HepG2 (cell line): ENCODE measurements at regions not wholly inside any gene's neighbourhood (a gene's known extent, or its start where the extent isn't known, plus 50 kb on each side); places are given as distances from the start of the nearest gene placed in this dataset.

Experiments used
- ATAC-seq: fragments of 200-7000 bp; cut with Tn5 transposase; 3 replicates; pipeline ENCODE4 v1.9.1; 2020; ENCODE audit warnings: mild to moderate bottlenecking, moderate library complexity
- BruUV-seq: library from RNA; stranded (reverse); fragments of 400-500 nt; replicated peaks from 2 replicates; lab custom pipeline; 2021; lab: Mats Ljungman, UMichigan
- CTCF ChIA-PET: fragments of 300-600 bp; formaldehyde crosslinking; extraction: SDS; loops from one replicate; lab custom pipeline; 2021; ENCODE audit warnings: low total read pairs, inconsistent platforms, low intra/inter-chr PET ratio; lab: Yijun Ruan, JAX
- POLR2A ChIA-PET: fragments of 350-600 bp; sonication (Branson Sonifier 250); formaldehyde crosslinking; loops from one replicate; lab custom pipeline; 2020; ENCODE audit warnings: antibody characterized with exemption, inconsistent platforms; lab: Yijun Ruan, JAX
- DNase-seq: peaks from one replicate; pipeline ENCODE4 v3.0.0-alpha.2; 2015; ENCODE audit warnings: low spot score
- FAIRE-seq: peaks from 3 replicates; lab custom pipeline; 2011; peaks lifted over from hg19 to GRCh38; lab: Jason Lieb, UNC
- H2AFZ ChIP-seq: one replicate; pipeline ENCODE4 v1.6.1; 2011; ENCODE audit warnings: low read length, inconsistent platforms
- H3K27ac ChIP-seq: fragments of 300-600 bp; 3 replicates; pipeline ENCODE4 v1.8.0; 2011; ENCODE audit warnings: mixed run types, mild to moderate bottlenecking, mixed read lengths, low read length, inconsistent platforms; ENCODE audit not compliant: insufficient read depth; ENCODE audit errors: extremely low read length
- H3K27me3 ChIP-seq, 2 experiments: fragments of 200-600 bp in 1 of 2; 2 replicates in 1 of 2; 3 replicates in 1 of 2; pipeline versions ENCODE4 v1.6.0 to v1.8.0; 2011; ENCODE audit warnings: low read length in 2 of 2, mild to moderate bottlenecking in 2 of 2, moderate library complexity in 2 of 2, inconsistent platforms in 1 of 2; ENCODE audit not compliant: insufficient read depth in 2 of 2, control insufficient read depth in 1 of 2
- H3K36me3 ChIP-seq, 2 experiments: fragments of 200-600 bp in 1 of 2; replicated peaks in 1 of 2; 2 replicates in 1 of 2; 3 replicates in 1 of 2; pipeline versions ENCODE4 v1.5.1 to v1.8.0; 2011; ENCODE audit warnings: low read length in 2 of 2, inconsistent platforms in 1 of 2; ENCODE audit not compliant: insufficient read depth in 2 of 2, control insufficient read depth in 1 of 2
- H3K4me1 ChIP-seq: 2 replicates; pipeline ENCODE4 v1.5.1; 2012; ENCODE audit warnings: low read length, inconsistent platforms; ENCODE audit not compliant: insufficient read depth
- H3K4me2 ChIP-seq: 2 replicates; pipeline ENCODE4 v1.6.0; 2011; ENCODE audit warnings: low read depth, low read length, inconsistent platforms
- H3K4me3 ChIP-seq, 3 experiments: fragments of 200-600 bp in 1 of 3; sonication (generic), shearing (Covaris generic) in 1 of 3; replicated peaks in 1 of 3; 2 replicates each; pipeline ENCODE4 v1.5.1; 2011 to 2016; ENCODE audit warnings: low read length in 3 of 3, inconsistent platforms in 2 of 3, low read depth in 2 of 3, mild to moderate bottlenecking in 2 of 3, control low read depth in 1 of 3, mixed read lengths in 1 of 3; ENCODE audit not compliant: insufficient read depth in 1 of 3
- H3K79me2 ChIP-seq: one replicate; pipeline ENCODE4 v1.6.1; 2011; ENCODE audit warnings: low read length, inconsistent platforms; ENCODE audit not compliant: insufficient read depth
- H3K9ac ChIP-seq: 2 replicates; pipeline ENCODE4 v1.6.0; 2011; ENCODE audit warnings: mild to moderate bottlenecking, low read depth, low read length, inconsistent platforms; ENCODE audit not compliant: insufficient read depth
- H3K9me3 ChIP-seq: 2 replicates; pipeline ENCODE4 v1.5.1; 2012; ENCODE audit warnings: mild to moderate bottlenecking, low read length
- H4K20me1 ChIP-seq: 2 replicates; pipeline ENCODE4 v1.6.0; 2011; ENCODE audit warnings: inconsistent platforms, mild to moderate bottlenecking, low read length, moderate library complexity; ENCODE audit not compliant: insufficient read depth
- ERF ChIP-seq: IDR thresholded peaks from 2 replicates; pipeline ENCODE4 v1.6.1; 2018; ENCODE audit warnings: missing biosample characterization, missing genetic modification reagents
- GPN1 ChIP-seq: sonication (generic); formaldehyde crosslinking; IDR thresholded peaks from 2 replicates; pipeline ENCODE4 v1.5.1; 2020; ENCODE audit warnings: missing genetic modification reagents, borderline replicate concordance
- GTF3A ChIP-seq: sonication (generic); formaldehyde crosslinking; conservative IDR thresholded peaks from 2 replicates; pipeline ENCODE4 v1.4.0; 2020; ENCODE audit warnings: mild to moderate bottlenecking, missing genetic modification reagents
- RXRA ChIP-seq: sonication (generic); formaldehyde crosslinking; IDR thresholded peaks from 2 replicates; pipeline ENCODE4 v1.5.1; 2020; ENCODE audit warnings: missing genetic modification reagents
- TARDBP ChIP-seq: sonication (generic); formaldehyde crosslinking; IDR thresholded peaks from 2 replicates; pipeline ENCODE4 v1.8.0; 2022; ENCODE audit warnings: mild to moderate bottlenecking, missing genetic modification reagents
- TBX2 ChIP-seq: sonication (generic); formaldehyde crosslinking; IDR thresholded peaks from 2 replicates; pipeline ENCODE4 v1.5.0; 2020; ENCODE audit warnings: missing genetic modification reagents, mild to moderate bottlenecking, borderline replicate concordance
- TMF1 ChIP-seq: sonication (generic); formaldehyde crosslinking; IDR thresholded peaks from 2 replicates; pipeline ENCODE4 v1.8.1; 2022; ENCODE audit warnings: low read depth, missing genetic modification reagents
- TOPORS ChIP-seq: sonication (generic); formaldehyde crosslinking; IDR thresholded peaks from 2 replicates; pipeline ENCODE4 v1.8.0; 2023; ENCODE audit warnings: mild to moderate bottlenecking, missing genetic modification reagents
- ZBTB20 ChIP-seq: sonication (generic); formaldehyde crosslinking; IDR thresholded peaks from 2 replicates; pipeline ENCODE4 v1.8.1; 2023; ENCODE audit warnings: missing genetic modification reagents, low read depth, mild to moderate bottlenecking, borderline replicate concordance
- ZBTB7A ChIP-seq: sonication (generic); formaldehyde crosslinking; IDR thresholded peaks from 2 replicates; pipeline ENCODE4 v1.8.0; 2022; ENCODE audit warnings: mild to moderate bottlenecking, missing genetic modification reagents
- ZNF382 ChIP-seq: sonication (generic); formaldehyde crosslinking; IDR thresholded peaks from 2 replicates; pipeline ENCODE4 v1.5.0; 2020; ENCODE audit warnings: missing genetic modification reagents, mild to moderate bottlenecking, borderline replicate concordance
- ZNF501 ChIP-seq: sonication (generic); formaldehyde crosslinking; IDR thresholded peaks from 2 replicates; pipeline ENCODE4 v1.5.1; 2020; ENCODE audit warnings: mild to moderate bottlenecking, moderate library complexity, missing genetic modification reagents
- ZNF746 ChIP-seq: sonication (generic); formaldehyde crosslinking; IDR thresholded peaks from 2 replicates; pipeline ENCODE4 v1.8.0; 2022; ENCODE audit warnings: mild to moderate bottlenecking, missing genetic modification reagents
- WGBS: methylation state at CpG from one replicate; pipeline ENCODE4 v1.1.6; 2017; ENCODE audit warnings: low lambda C conversion rate; 5-methylcytosine and 5-hydroxymethylcytosine counted together
- in situ Hi-C: cut with HindIII; loops from 2 replicates; pipeline ENCODE4 v1.10.0; 2017; ENCODE audit warnings: low pct_unique_long_range_greater_than_20kb; ENCODE audit not compliant: extremely low pct_ligation_motif_present
- intact Hi-C: fragments of 100-400 bp; cut with micrococcal nuclease; formaldehyde crosslinking; loops from one replicate; pipeline ENCODE4 v1.10.0; 2022; ENCODE audit not compliant: unreplicated experiment
- TF ChIP-seq, protein P1 (sequence below): sonication (generic); formaldehyde crosslinking; IDR thresholded peaks from 2 replicates; pipeline ENCODE4 v1.9.0; 2021; ENCODE audit warnings: missing genetic modification reagents, borderline replicate concordance
- TF ChIP-seq, protein P2 (sequence below): sonication (generic); formaldehyde crosslinking; IDR thresholded peaks from 2 replicates; pipeline ENCODE4 v1.8.1; 2022; ENCODE audit warnings: low read depth, mild to moderate bottlenecking, missing genetic modification reagents
- TF ChIP-seq, protein P3 (sequence below): sonication (generic); formaldehyde crosslinking; IDR thresholded peaks from 2 replicates; pipeline ENCODE4 v1.5.0; 2020; ENCODE audit warnings: mild to moderate bottlenecking, missing genetic modification reagents, moderate library complexity
- TF ChIP-seq, protein P4 (sequence below): sonication (generic); formaldehyde crosslinking; IDR thresholded peaks from 2 replicates; pipeline ENCODE4 v1.8.0; 2022; ENCODE audit warnings: missing genetic modification reagents, mild to moderate bottlenecking, inconsistent platforms, borderline replicate concordance

DNA sequence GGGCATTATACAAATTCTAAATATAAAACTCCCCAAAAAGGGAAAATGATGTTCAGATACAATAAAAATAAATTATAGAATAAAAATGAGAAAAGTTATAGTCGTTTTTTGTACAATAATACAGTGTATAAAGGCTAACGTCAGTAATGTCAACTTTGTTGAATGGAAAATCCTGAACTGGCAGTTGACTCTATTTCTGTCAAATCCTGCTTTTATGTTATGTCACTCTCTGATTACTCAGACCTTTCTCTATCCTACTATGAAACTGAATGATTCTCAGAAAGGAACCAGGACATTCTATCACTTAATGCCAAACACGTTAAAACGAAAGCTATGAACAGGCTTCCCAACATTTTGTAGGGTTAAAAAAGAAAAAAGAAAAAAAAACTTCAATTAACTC, 636.4 kb downstream of the USP25 start:
- Histone ChIP-seq H2AFZ (no peak overlapping the region), H4K20me1 (no peaks in the 10 kb centered on the region), H3K4me2 (no peak overlapping the region), H3K27me3 (no peaks in the 10 kb centered on the region; a peak in 1 of 5 replicates), H3K79me2 (no peaks in the 10 kb centered on the region), H3K4me1 (no peaks in the 10 kb centered on the region), H3K27ac (no peak overlapping the region), H3K36me3 (no peaks in the 10 kb centered on the region), H3K4me3 (no peak overlapping the region), H3K9ac (no peak overlapping the region), H3K9me3 (no peaks in the 10 kb centered on the region)
- FAIRE-seq = no peak
- POLR2A ChIA-PET = no interaction called here
- ATAC-seq = no peak
- WGBS = 0% methylated on average over 4 of the region's 4 CpGs
- TF ChIP-seq, protein P1, sequence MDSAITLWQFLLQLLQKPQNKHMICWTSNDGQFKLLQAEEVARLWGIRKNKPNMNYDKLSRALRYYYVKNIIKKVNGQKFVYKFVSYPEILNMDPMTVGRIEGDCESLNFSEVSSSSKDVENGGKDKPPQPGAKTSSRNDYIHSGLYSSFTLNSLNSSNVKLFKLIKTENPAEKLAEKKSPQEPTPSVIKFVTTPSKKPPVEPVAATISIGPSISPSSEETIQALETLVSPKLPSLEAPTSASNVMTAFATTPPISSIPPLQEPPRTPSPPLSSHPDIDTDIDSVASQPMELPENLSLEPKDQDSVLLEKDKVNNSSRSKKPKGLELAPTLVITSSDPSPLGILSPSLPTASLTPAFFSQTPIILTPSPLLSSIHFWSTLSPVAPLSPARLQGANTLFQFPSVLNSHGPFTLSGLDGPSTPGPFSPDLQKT = no peak
- no peak for TF ChIP-seq TARDBP (CRISPR knock-in tag)
- no peak for TF ChIP-seq TOPORS (CRISPR knock-in tag)
- no peak for TF ChIP-seq RXRA (CRISPR knock-in tag)
- TF ChIP-seq, protein P2, sequence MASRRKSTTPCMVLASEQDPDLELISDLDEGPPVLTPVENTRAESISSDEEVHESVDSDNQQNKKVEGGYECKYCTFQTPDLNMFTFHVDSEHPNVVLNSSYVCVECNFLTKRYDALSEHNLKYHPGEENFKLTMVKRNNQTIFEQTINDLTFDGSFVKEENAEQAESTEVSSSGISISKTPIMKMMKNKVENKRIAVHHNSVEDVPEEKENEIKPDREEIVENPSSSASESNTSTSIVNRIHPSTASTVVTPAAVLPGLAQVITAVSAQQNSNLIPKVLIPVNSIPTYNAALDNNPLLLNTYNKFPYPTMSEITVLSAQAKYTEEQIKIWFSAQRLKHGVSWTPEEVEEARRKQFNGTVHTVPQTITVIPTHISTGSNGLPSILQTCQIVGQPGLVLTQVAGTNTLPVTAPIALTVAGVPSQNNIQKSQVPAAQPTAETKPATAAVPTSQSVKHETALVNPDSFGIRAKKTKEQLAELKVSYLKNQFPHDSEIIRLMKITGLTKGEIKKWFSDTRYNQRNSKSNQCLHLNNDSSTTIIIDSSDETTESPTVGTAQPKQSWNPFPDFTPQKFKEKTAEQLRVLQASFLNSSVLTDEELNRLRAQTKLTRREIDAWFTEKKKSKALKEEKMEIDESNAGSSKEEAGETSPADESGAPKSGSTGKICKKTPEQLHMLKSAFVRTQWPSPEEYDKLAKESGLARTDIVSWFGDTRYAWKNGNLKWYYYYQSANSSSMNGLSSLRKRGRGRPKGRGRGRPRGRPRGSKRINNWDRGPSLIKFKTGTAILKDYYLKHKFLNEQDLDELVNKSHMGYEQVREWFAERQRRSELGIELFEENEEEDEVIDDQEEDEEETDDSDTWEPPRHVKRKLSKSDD (CRISPR knock-in tag) = no peak
- no peak for TF ChIP-seq ZBTB20
- TF ChIP-seq GPN1 (CRISPR knock-in tag) = no peak
- TF ChIP-seq TBX2 (CRISPR knock-in tag) = no peak
- TF ChIP-seq, protein P3, sequence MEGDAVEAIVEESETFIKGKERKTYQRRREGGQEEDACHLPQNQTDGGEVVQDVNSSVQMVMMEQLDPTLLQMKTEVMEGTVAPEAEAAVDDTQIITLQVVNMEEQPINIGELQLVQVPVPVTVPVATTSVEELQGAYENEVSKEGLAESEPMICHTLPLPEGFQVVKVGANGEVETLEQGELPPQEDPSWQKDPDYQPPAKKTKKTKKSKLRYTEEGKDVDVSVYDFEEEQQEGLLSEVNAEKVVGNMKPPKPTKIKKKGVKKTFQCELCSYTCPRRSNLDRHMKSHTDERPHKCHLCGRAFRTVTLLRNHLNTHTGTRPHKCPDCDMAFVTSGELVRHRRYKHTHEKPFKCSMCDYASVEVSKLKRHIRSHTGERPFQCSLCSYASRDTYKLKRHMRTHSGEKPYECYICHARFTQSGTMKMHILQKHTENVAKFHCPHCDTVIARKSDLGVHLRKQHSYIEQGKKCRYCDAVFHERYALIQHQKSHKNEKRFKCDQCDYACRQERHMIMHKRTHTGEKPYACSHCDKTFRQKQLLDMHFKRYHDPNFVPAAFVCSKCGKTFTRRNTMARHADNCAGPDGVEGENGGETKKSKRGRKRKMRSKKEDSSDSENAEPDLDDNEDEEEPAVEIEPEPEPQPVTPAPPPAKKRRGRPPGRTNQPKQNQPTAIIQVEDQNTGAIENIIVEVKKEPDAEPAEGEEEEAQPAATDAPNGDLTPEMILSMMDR (CRISPR knock-in tag) = no peak
- TF ChIP-seq ERF = no peak
- no peak for TF ChIP-seq TMF1 (CRISPR knock-in tag)
- TF ChIP-seq ZNF746 (CRISPR knock-in tag) = no peak
- no peak for TF ChIP-seq ZNF382 (CRISPR knock-in tag)
- TF ChIP-seq GTF3A (CRISPR knock-in tag) = no peak
- no peak for TF ChIP-seq ZBTB7A
- TF ChIP-seq ZNF501 (CRISPR knock-in tag) = no peak
- TF ChIP-seq, protein P4, sequence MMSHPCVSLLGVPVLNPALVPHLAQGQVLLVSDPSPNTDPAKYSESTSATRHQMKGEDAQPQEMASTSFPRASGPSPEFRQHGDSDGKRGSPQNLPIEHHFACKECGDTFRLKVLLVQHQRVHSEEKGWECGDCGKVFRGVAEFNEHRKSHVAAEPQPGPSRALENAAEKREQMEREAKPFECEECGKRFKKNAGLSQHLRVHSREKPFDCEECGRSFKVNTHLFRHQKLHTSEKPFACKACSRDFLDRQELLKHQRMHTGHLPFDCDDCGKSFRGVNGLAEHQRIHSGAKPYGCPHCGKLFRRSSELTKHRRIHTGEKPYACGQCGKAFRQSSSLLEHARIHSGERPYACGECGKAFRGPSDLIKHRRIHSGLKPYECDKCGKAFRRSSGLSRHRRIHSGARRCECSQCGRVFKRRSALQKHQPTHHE (CRISPR knock-in tag) = no peak
- intact Hi-C loops = no loop called here
- no peak for DNase-seq
- no TSS peak for BruUV-seq
- in situ Hi-C loops = no loop called here
- CTCF ChIA-PET = no interaction called here
